Heart left ventricle (tissue), 13 donors: ENCODE measurements at regions not wholly inside any gene's neighbourhood (a gene's known extent, or its start where the extent isn't known, plus 50 kb on each side); places are given as distances from the start of the nearest gene placed in this dataset.

Experiments used
- CTCF ChIP-seq, 12 donors: fragments of 200-600 bp; sonication (generic) in 4 of 12; IDR thresholded peaks; one replicate each; pipeline versions ENCODE4 v1.5.0 to v1.8.0; 2018 to 2022; ENCODE audit warnings: antibody characterized with exemption in 12 of 12, mild to moderate bottlenecking in 5 of 12
- POLR2A ChIP-seq, 2 donors: fragments of 450-650 bp; IDR thresholded peaks; one replicate each; pipeline ENCODE4 v1.6.1; 2017; ENCODE audit warnings: antibody characterized with exemption in 2 of 2, mild to moderate bottlenecking in 2 of 2, moderate library complexity in 2 of 2
- donor health status: ischemic (EF 13 %, LVEDD 7.1; RV severe dilation, severe dysfunction).
- donor health status: DM: no; HTN: yes; CAD: no.
- donor health status: DM: no; HTN: no; CAD: no.
- donor health status: ischemic (EF 25% LVEDD 6.9; RV normal size, moderate dysfunction).
- donor health status: ischemic (EF 25% LVEDD 5.7; RV mildly dilated, moderate dysfunction).
- donor health status: ischemic (EF 35%, LVEDD 5.7; RV mildly dilated, moderate dysfunction).
- donor health status: nonischemic (EF 11% LVEDD 7.7; RV severe dilation, severe dysfunction).
- donor health status: DM: yes; HTN: yes; CAD: no.
- donor health status: PGD.
- donor health status: ischemic (EF 29% LVEDD 5.4; RV normal size, mild dysfunction).
- donor health status: nonischemic (EF 23%, LVEDD 6.1; RV moderate dilation, normal function).

GRCh38 chr3:53957831-53958230 is 66.2 kb upstream of the SELENOK start:
- TF ChIP-seq CTCF (IDR thresholded peaks at IDR 0.05) = no peak
- TF ChIP-seq POLR2A (IDR thresholded peaks at IDR 0.05) = no peak
